IMR-90 (cell line): ENCODE measurements at regions not wholly inside any gene's neighbourhood (a gene's known extent, or its start where the extent isn't known, plus 50 kb on each side); places are given as distances from the start of the nearest gene placed in this dataset.

Source experiments
- ATAC-seq: fragments of 200-7000 bp; cut with Tn5 transposase; 2 replicates; pipeline ENCODE4 v1.9.1; 2020; ENCODE audit warnings: low read depth, mild to moderate bottlenecking, moderate library complexity
- BruUV-seq: library from RNA; stranded (reverse); fragments of 400-500 nt; replicated peaks from 2 replicates; lab custom pipeline; 2021; lab: Mats Ljungman, UMichigan
- CTCF ChIA-PET: fragments of 300-600 bp; formaldehyde crosslinking; extraction: SDS; loops from one replicate; lab custom pipeline; 2021; ENCODE audit warnings: antibody characterized with exemption; lab: Yijun Ruan, JAX
- POLR2A ChIA-PET: fragments of 300-600 bp; sonication (Branson Sonifier 250); formaldehyde crosslinking; loops from one replicate; lab custom pipeline; 2022; ENCODE audit warnings: antibody characterized with exemption; ENCODE audit not compliant: unreplicated experiment; lab: Charles Lee
- DNase-seq: peaks from one replicate; pipeline ENCODE4 v3.0.0; 2013
- H2AFZ ChIP-seq: replicated peaks from 2 replicates; pipeline ENCODE3; 2013; ENCODE audit warnings: low read length, mild to moderate bottlenecking; ENCODE audit not compliant: poor library complexity
- H2AK5ac ChIP-seq: 2 replicates; pipeline ENCODE4 v1.6.1; 2013; ENCODE audit warnings: low read depth, low read length, inconsistent platforms
- H2AK9ac ChIP-seq: replicated peaks from 2 replicates; pipeline ENCODE3; 2013; ENCODE audit warnings: mild to moderate bottlenecking, low read depth, low read length, moderate library complexity; ENCODE audit not compliant: poor library complexity
- H2BK120ac ChIP-seq: 2 replicates; pipeline ENCODE4 v1.6.1; 2013; ENCODE audit warnings: low read depth, low read length, inconsistent platforms
- H2BK15ac ChIP-seq: 3 replicates; pipeline ENCODE4 v1.6.1; 2013; ENCODE audit warnings: low read depth, low read length, inconsistent platforms
- H2BK20ac ChIP-seq: 2 replicates; pipeline ENCODE4 v1.6.1; 2013; ENCODE audit warnings: low read depth, mild to moderate bottlenecking, inconsistent platforms, low read length, moderate library complexity
- H2BK5ac ChIP-seq: 2 replicates; pipeline ENCODE4 v1.6.1; 2013; ENCODE audit warnings: mild to moderate bottlenecking, low read depth, low read length, inconsistent platforms; ENCODE audit not compliant: poor library complexity, severe bottlenecking
- H3K14ac ChIP-seq: replicated peaks from 2 replicates; pipeline ENCODE4 v1.6.1; 2013; ENCODE audit warnings: low read depth, low read length, inconsistent platforms
- H3K18ac ChIP-seq: 2 replicates; pipeline ENCODE4 v1.6.1; 2013; ENCODE audit warnings: low read depth, low read length, control low read depth
- H3K23ac ChIP-seq: 2 replicates; pipeline ENCODE4 v1.6.1; 2013; ENCODE audit warnings: low read depth, low read length, inconsistent platforms
- H3K27ac ChIP-seq: 2 replicates; pipeline ENCODE4 v1.5.1; 2013; ENCODE audit warnings: mild to moderate bottlenecking, control low read depth, low read length; ENCODE audit not compliant: insufficient read depth
- H3K27me3 ChIP-seq: 2 replicates; pipeline ENCODE4 v1.6.1; 2013; ENCODE audit warnings: low read length; ENCODE audit not compliant: control insufficient read depth, insufficient read depth
- H3K36me3 ChIP-seq: 2 replicates; pipeline ENCODE4 v1.6.1; 2013; ENCODE audit warnings: low read length, mixed read lengths; ENCODE audit not compliant: control insufficient read depth, insufficient read depth
- H3K4ac ChIP-seq: 2 replicates; pipeline ENCODE4 v1.6.1; 2013; ENCODE audit warnings: low read depth, low read length, inconsistent platforms
- H3K4me1 ChIP-seq: 2 replicates; pipeline ENCODE4 v1.6.1; 2013; ENCODE audit warnings: low read length, mixed read lengths; ENCODE audit not compliant: control insufficient read depth, insufficient read depth
- H3K4me2 ChIP-seq: 2 replicates; pipeline ENCODE4 v1.6.1; 2013; ENCODE audit warnings: low read depth, mild to moderate bottlenecking, control low read depth, low read length, moderate library complexity
- H3K4me3 ChIP-seq: 2 replicates; pipeline ENCODE4 v1.5.1; 2013; ENCODE audit warnings: low read depth, mild to moderate bottlenecking, control low read depth, low read length, moderate library complexity; ENCODE audit not compliant: insufficient read depth
- H3K56ac ChIP-seq: 2 replicates; pipeline ENCODE4 v1.6.1; 2013; ENCODE audit warnings: low read length, inconsistent platforms; ENCODE audit not compliant: insufficient read depth; ENCODE audit errors: extremely low read depth
- H3K79me1 ChIP-seq, 2 experiments: 2 replicates each; pipeline ENCODE4 v1.6.1; 2013; ENCODE audit warnings: low read length in 2 of 2, inconsistent platforms in 1 of 2, low read depth in 1 of 2
- H3K9ac ChIP-seq: 2 replicates; pipeline ENCODE4 v1.6.1; 2013; ENCODE audit warnings: low read depth, low read length, control low read depth
- H3K9me1 ChIP-seq: 2 replicates; pipeline ENCODE4 v1.6.1; 2013; ENCODE audit warnings: low read length, inconsistent platforms; ENCODE audit not compliant: insufficient read depth
- H3K9me3 ChIP-seq: 2 replicates; pipeline ENCODE4 v1.6.1; 2013; ENCODE audit warnings: low read length; ENCODE audit not compliant: control insufficient read depth, insufficient read depth
- H4K20me1 ChIP-seq: 2 replicates; pipeline ENCODE4 v1.6.1; 2013; ENCODE audit warnings: low read length, inconsistent platforms; ENCODE audit not compliant: insufficient read depth
- H4K5ac ChIP-seq: 2 replicates; pipeline ENCODE4 v1.6.1; 2013; ENCODE audit warnings: mild to moderate bottlenecking, low read depth, low read length, control low read depth
- H4K8ac ChIP-seq, 2 experiments: 2 replicates each; pipeline ENCODE4 v1.6.1; 2013; ENCODE audit warnings: low read depth in 2 of 2, low read length in 2 of 2, control low read depth in 1 of 2, inconsistent platforms in 1 of 2
- H4K91ac ChIP-seq: 2 replicates; pipeline ENCODE4 v1.6.1; 2013; ENCODE audit warnings: low read depth, low read length, inconsistent platforms; ENCODE audit not compliant: insufficient read depth
- WGBS, 2 experiments: methylation state at CpG; one replicate each; pipeline versions ENCODE4 v1.1.5 to v1.1.7; 2013; ENCODE audit warnings: missing lambda C conversion rate in 2 of 2; ENCODE audit not compliant: insufficient read length in 1 of 2; ENCODE audit errors: extremely low coverage in 2 of 2; 5-methylcytosine and 5-hydroxymethylcytosine counted together
- dilution Hi-C: fragments of 300-500 bp; cut with HindIII; formaldehyde crosslinking; loops from one replicate; pipeline ENCODE4 v1.14.3; 2018; ENCODE audit warnings: low sequenced_read_pairs; ENCODE audit not compliant: unreplicated experiment
- in situ Hi-C: fragments of 300-500 bp; cut with MboI; formaldehyde crosslinking; loops from 3 replicates; pipeline ENCODE4 v1.14.3; 2019; ENCODE audit warnings: low sequenced_read_pairs, inconsistent platforms, mixed read lengths
- intact Hi-C: fragments of 100-400 bp; cut with micrococcal nuclease; formaldehyde crosslinking; loops from 2 replicates; pipeline ENCODE4 v1.10.0; 2022
- TF ChIP-seq, protein P1 (sequence below): fragments of 150-350 bp; IDR thresholded peaks from 2 replicates; pipeline ENCODE4 v1.6.1; 2016; ENCODE audit warnings: low read depth, mild to moderate bottlenecking, low read length, moderate library complexity, borderline replicate concordance

DNA sequence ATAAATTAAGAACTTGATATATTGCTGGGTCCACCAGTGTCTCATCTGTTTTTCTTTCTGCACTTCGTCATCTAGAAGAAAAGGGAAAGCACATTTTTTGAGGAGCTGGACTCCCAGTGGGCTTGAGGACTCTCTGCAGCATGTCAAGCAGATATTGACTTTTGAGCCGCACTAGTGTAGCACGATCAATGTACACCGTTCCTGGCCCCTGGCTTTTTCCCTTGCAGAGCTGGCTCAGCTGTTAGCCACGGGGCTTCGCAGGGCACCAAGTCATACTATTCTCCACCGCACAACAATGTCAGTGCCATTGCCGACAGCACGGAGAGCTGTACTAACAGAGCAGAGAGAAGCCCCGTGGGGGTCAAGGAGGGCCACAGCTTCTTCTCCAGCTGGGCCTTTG is 235.4 kb upstream of the HABP2 start:
- POLR2A ChIA-PET, result no interaction called here

More for the DNA sequence above, 235.4 kb upstream of the HABP2 start:
- Histone ChIP-seq H3K18ac (no peak overlapping the region), H3K56ac (no peak overlapping the region), H3K4me2 (no peak overlapping the region), H3K9me3 (0 out of 2 replicates have a peak, but pooled peaks cover 2% of the 10 kb centered on the region), H2BK15ac (no peak overlapping the region), H2BK120ac (no peak overlapping the region), H3K4ac (no peak overlapping the region), H2AK9ac (no peak overlapping the region), H4K8ac (no peak overlapping the region), H3K27ac (no peak overlapping the region), H2BK20ac (no peak overlapping the region), H3K23ac (no peak overlapping the region), H3K9me1 (no peaks in the 10 kb centered on the region), H3K9ac (no peak overlapping the region), H3K14ac (no peak overlapping the region), H4K91ac (no peak overlapping the region), H3K79me1 (no peaks in the 10 kb centered on the region), H4K20me1 (no peaks in the 10 kb centered on the region), H3K36me3 (no peaks in the 10 kb centered on the region), H2AFZ (no peak overlapping the region), H2AK5ac (no peak overlapping the region), H3K27me3 (peaks cover 19% of the 10 kb centered on the region), H2BK5ac (no peak overlapping the region), H3K4me1 (no peaks in the 10 kb centered on the region), H4K5ac (no peak overlapping the region), H3K4me3 (no peak overlapping the region)
- BruUV-seq, result no TSS peak
- in situ Hi-C loops (no loop called here), dilution Hi-C loops (no loop called here), intact Hi-C loops (no loop called here)
- no peak for DNase-seq
- ATAC-seq, result no peak
- TF ChIP-seq, protein P1, sequence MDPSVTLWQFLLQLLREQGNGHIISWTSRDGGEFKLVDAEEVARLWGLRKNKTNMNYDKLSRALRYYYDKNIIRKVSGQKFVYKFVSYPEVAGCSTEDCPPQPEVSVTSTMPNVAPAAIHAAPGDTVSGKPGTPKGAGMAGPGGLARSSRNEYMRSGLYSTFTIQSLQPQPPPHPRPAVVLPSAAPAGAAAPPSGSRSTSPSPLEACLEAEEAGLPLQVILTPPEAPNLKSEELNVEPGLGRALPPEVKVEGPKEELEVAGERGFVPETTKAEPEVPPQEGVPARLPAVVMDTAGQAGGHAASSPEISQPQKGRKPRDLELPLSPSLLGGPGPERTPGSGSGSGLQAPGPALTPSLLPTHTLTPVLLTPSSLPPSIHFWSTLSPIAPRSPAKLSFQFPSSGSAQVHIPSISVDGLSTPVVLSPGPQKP, result no peak
- no CpG with 5 or more reads among the region's 10 CpGs for WGBS, 2 experiments
- CTCF ChIA-PET, result no interaction called here
